ENCODE measurements at regions not wholly inside any gene's neighbourhood (a gene's known extent, or its start where the extent isn't known, plus 50 kb on each side); places are given as distances from the start of the nearest gene placed in this dataset.
"Not testable (repeated sequence)": the region's sequence is repeated elsewhere in the genome, so short reads cannot be mapped to it uniquely, and the experiment has no call there.

DNA sequence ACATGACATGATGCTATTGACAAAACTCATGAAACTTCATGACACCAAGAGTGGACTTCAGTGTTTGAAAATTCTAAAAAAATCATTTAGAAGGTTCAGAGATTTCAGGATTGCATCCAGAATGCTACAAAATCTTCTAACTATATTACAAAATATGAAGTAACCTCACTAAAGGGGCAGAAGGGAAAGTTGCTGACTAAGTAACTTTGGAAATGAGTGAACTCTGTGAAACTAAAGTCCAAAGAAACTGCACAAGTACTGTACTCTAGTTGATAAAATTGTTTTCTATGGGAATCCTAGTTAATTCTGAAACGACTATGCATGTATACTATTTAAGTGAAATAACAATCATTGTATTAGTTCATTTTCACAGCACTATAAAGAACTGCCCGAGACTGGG, 184.4 kb downstream of the LYPLAL1 start:
- DNase-seq (ENCODE audit: low read depth in 2 of 2), result no peak

DNA sequence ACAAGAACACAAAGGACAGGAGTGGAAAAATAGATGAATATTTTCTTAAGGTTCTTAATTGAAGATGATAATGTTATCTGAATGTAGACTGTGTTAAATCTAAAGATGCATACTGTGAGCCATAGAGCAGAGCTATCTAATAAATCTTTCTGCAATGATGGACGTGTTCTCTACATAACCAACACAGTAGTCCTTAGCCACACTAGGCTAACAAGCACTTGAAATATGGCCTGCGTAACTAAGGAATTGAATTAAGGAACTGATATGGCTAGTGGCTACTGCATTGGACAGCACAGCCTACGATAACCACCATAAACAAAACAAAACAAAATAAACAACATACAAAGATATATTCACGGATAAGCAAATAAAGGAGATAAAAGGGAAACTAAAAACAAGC, 181.3 kb downstream of the LYPLAL1 start:
- DNase-seq (ENCODE audit: low read depth in 2 of 2), result no peak

DNA sequence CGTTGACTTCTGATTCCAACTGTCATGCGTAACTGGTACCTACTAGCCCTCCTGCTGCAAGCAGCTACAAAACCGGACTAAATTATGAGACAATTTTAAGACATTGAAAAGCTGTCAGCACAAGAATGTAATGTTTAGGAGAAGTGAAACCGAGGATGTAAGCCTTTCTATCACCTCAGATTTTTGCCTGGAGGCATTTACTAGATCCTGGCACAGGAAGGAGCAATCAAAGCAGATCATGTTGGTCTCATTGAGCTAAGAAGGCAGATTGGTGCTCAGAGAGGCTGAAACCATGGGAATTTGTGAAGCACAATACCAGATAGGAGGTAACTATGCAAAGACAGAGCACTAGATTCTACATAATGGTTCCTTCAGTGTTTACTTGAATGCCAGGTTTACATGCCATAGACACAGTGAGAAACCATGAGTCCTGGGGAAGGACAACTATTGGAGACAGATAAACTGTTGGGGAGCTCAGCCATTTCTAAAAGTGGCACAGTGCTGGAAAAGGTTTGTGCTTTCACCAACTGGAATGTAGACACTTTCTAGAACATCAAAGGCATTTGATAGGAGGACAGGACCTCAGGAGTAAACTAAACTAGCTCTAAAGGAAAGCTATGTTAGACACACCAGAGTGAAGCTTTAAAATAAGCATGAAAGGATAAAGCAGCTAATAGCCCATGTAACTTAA, 179.4 kb downstream of the LYPLAL1 start:
- DNase-seq (ENCODE audit: low read depth in 2 of 2), result no peak

DNA sequence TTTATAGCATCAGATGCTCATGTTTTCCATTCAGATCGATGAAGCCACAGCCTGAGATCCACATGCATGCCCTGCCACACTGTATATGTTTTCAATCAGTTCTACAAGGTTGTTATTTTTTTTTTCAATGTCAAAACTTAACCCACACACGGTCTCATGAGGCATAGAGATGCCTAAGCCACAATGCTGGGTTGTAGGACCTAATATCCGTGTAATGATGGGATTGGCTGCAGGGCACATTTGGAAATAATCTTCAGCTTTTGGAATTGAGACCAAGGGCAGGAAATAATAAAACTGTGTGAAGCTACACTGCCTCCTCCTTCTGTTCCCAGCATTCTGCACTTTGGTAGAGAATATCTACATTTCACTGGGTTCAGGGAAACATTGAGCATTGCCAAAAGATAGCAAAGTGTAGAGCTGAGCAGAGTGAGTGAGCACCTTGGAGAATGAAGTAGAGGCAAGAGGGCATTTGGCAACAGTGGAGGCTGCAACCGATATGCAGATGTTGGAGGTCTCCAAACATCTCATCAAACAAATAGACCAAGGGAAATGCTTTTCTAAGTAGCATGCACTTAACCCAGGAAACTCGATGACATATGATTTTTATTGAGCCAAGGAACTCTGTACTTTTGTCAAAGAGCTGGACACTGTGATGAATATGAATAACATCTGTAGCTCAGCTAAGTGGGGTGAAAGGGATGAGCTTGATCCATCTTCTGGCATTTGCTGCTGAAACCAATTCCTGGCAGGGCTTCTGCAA, 176.7 kb downstream of the LYPLAL1 start:
- no peak for DNase-seq (ENCODE audit: low read depth in 2 of 2)

DNA sequence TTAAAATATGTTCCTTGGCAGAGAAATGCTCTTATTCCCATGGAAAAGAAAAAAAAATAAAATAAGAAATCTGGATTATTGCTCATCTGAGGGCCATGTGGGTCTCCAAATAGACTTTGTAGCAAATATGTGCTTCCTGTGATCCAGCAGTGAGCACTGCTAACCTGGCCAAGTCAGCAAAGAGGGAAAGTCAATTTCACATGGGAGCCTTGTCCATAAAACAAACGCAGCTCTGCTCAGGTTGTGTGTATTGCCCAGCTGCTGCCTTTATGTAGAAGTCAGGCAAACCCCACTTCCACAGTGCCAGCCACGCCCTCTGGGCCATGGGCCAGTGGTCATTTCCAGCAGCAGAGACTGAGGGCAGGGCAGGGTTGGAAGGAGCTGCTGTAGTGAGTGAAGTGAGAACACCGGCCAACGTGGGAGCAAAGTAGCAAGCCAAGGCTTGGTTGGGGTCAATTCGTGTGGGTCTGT, 174.3 kb downstream of the LYPLAL1 start:
- no peak for DNase-seq (ENCODE audit: low read depth in 2 of 2)

DNA sequence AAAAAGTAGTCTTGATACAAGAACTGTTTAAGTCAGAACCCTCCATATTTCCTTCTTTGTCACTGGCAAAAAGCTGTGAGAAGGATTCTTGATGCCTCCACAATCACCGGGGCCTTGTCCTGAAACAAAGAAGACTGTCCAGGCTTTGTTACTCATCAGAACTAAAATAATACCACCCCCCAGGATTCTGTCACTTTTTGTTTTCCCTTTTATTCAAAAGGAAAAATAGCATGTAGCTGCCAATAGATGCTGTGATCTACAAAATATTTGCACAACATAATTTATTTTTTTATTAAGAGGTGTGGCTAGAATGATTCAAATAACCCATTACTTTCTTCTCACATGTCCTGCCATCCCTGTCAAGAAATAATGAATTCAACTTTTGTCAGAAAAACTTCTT, 173.7 kb downstream of the LYPLAL1 start:
- DNase-seq (ENCODE audit: low read depth in 2 of 2), result no peak

DNA sequence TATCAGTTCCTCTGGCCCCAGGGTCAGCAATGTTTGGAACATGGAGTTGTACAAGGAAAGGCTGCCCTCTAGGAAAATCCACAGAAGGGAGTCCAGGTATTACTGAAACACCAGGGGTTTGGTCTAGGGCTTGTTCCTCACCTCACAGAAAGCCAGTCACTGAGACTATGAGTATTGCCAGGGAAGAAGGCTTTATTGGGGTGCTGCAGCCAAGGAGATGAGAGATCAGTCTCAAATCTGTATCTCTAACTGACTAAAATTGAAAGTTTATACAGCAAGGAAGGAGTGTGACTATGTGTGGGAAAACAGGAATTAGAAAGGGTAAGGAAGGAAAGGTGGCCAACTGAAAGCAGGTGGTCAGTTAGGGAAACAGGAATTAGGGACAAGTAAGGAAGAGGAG, 172.3 kb downstream of the LYPLAL1 start:
- no peak for DNase-seq (ENCODE audit: low read depth in 2 of 2)

DNA sequence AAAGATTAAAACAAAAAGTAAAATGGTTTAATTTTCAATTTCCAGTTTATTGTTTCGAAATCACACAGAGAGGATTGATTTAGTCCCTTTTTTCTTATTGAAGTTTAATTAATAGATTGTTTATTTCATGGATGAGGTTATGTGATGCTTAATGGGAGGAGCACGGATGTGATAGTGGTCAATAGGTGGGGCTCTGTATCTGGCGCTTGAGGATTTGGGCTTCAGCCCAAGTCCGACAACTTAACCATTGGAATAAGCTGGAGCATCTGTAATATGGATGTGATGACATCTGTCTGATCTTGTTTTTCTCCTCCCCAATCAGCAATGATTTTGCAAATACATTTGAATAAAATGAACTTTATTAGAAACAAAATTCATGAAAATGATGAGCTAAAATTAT, 169.2 kb downstream of the LYPLAL1 start:
- no peak for DNase-seq (ENCODE audit: low read depth in 2 of 2)

DNA sequence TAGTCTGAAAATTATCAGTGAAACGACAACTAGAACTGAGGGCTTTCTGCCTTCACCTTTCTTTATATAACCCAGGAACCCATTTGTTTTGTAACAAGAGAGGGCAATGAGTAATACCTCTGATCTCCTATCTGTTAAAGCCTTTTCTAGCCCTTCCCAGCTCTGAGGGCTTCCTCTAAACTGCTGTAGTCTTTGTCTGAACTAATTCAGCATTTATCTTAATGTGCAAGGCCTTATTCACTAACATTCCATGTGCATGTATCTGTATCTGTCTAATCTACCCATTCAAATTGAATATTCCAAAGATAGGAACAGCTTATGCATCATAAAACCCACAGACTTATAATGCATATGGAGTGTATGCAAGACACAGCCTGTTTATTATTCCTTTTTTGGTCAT, 167.1 kb downstream of the LYPLAL1 start:
- peak in 1 of 2 donors; percentile 16 for DNase-seq (ENCODE audit: low read depth in 2 of 2)

DNA sequence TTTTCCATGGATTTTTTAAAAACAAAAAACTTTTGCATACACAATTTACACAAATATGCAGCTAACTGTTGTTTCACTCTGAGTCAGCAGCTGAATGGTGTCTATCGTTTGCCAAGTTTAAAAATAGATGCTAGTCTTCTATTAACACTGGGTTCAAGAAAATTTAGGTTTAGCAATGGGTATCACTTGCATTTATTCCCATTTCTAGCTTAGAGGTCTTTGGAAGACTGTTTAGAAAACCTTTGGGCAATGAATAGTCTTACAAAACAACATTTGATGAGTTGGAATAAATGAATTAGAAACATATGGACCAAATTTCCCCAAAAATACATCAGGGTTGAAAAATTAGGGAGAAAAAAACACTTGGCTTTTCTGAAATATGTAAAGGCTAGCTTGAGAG, 165.8 kb downstream of the LYPLAL1 start:
- DNase-seq (ENCODE audit: low read depth in 2 of 2), result no peak

DNA sequence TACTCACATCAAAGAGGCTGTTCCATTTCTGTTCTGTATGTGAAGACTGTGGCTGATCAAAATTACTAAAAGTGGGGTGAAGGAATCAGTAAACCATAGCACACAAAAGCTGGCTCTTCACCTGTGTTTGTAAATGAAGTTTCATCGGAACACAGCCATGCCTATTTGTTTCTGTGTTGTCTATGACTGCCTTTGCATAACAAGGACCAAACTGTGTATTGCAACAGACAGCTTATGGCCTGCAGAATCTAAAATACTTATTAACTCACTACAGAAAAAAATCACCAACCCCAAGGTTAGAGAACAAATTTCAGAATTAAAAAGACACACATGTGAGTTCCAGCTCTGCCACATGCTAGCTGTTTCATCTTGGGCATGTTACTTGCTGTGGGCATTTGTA, 163.9 kb downstream of the LYPLAL1 start:
- no peak for DNase-seq (ENCODE audit: low read depth in 2 of 2)

DNA sequence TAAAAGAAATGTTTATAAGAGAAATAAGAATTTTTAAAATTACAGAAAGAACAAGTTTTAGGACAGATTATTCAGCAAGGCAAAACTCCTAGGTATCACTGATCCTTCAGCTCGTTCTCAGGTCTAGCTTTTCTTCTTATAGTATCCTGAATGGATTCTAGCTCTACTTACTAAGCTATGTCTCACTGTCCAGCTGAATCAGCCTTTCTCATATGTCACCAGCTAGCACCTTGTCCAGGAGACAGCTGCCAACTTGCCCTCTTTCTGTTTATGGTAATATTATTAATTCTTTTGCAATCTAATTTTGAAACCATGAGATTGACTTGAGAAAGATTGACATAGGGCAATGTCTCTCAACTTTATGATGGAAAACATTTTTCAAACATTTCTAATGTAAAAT, 159.9 kb downstream of the LYPLAL1 start:
- DNase-seq (ENCODE audit: low read depth in 2 of 2), result no peak

DNA sequence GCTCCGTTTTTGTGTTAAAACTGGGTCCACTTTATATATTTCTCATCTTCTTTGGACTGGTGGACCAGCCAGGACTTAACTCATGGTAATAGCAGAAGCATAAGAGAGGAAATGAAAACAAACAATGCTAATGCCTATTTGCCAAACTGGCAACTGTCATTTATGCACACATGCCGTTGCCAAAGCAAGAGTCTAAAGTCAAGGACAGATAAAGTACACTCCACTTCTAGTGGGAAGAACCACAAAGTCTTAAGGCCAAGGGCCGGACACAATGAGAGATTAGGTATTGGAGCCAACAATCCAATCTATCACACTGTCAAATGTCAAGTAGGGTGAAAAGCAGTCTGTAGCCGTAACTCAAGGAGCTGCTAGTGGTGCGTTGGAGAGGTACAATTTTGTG, 157.7 kb downstream of the LYPLAL1 start:
- DNase-seq (ENCODE audit: low read depth in 2 of 2), result no peak

DNA sequence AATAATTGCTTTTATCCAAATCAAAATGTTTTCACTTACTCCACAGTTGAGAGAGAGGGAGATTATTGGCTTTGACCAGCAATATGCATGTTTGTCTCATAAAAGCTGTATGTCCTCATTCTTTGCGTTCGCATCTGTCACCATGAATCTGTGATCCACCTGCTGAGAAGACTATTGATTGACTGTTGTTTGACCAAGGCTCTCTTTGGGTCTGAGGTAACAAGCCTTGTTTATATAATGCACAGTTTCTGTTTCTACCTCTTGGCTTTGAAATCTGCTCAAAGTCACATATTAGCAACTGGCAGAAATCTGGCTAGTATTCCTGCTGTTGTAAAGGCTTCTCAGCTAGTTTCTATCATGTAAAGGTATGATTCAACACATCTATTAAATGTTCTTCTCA, 157.0 kb downstream of the LYPLAL1 start:
- DNase-seq (ENCODE audit: low read depth in 2 of 2), result no peak

DNA sequence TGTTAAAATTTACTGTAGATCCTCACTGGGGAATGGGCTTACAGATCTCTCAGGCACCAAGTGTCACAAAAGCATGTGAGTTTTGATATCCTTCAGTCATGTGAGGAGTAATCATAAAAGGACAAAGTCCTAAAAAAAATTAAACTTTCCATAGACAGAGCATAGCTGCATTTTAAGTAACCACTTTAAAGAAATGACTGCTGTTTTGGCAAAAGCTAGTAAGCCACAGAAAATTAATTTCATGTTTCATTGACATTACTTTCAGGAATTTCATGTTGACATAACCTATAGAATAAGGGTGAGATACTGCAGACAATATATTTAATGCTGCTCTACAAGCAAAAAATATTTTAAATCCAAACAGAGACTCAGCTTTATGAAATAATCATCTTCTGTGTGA, 156.3 kb downstream of the LYPLAL1 start:
- no peak for DNase-seq (ENCODE audit: low read depth in 2 of 2)

DNA sequence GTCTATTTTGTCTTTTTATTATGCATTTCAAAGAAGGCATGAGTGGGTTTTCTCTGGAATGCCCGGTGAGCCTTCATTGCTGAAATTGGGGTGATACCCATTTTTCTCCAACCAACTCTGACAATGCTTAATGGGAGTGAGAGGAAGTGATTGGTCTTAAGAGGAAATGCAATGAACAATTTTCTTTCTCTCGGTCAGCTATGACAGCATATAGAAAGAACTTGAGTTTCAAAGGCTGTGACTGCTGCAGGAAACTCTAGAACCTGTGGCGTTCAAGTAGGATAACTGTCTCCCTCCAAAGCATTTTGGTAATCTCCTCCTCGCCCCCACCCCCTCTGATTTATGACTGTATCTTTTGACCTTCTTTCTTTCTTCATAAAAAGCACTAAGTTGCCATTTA, 155.9 kb downstream of the LYPLAL1 start:
- peak in 1 of 2 donors; percentile 72 for DNase-seq (ENCODE audit: low read depth in 2 of 2)

DNA sequence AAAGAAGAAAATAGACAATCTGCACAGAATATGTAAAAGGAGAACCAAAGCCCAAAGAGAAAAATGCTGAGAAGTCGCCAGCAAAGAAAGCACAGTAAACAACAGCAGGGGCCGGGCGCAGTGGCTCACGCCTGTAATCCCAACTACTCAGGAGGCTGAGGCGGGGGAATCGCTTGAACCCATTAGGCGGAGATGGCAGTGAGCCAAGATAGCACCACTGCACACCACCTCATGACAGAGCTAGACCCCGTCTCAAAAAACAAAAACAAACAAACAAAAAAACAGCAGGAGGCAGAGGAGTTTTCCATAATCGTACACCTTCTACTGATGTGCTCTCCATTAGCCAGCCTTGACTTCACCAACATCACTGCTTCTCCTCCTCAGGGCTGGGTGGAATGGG, 153.2 kb downstream of the LYPLAL1 start:
- DNase-seq (ENCODE audit: low read depth in 2 of 2), result no peak

DNA sequence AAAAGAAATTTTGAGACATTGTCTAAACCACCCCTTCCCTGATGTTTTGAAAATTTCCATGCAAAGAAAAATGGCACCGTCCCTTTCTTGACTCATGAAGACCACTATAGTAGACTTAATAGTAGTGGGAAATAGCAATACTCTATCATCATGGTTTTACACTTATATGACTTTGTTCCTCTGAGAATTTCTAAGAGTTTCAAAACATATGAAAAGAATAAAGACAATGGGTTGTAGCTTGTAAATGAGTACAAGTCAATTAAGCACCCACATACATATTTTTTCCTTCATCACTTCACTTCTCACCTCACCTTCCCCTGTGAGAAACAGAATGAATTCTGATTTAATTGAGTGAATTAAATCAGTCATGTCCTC, 151.7 kb downstream of the LYPLAL1 start:
- DNase-seq (ENCODE audit: low read depth in 2 of 2), result no peak

DNA sequence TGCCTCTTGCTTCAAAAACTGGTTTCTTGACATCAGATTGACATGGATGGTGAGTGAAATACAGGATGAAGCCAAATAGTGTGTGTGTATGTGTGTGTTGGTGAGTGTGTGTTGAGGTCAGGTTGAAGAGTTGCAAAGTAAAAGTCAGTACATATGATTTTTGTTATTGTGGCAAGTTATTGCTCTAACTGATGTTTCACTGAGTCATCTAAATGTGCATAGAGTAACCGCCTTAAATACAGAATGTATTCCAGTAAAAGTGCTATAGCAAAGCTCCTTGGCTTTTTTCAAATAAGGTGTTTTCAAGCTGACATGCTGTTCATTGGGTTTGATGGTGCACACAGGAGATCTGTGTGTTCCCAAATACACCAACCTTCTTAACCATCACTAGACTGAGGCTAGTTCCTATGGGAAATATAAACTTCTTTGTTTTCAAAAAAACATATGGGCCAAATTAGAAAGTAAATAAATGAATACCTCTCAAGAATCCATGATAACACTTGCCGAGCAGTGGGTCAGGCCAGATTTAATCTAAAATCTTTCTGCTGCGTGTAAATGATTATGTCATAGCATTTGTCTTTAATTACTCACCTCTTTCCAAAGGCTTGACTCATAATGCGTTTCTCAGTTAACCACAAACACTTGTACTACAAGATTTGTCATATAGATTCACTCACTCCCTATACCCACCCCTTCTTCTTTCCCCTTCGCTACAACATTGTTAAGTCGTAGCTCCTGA, 151.1 kb downstream of the LYPLAL1 start:
- DNase-seq (ENCODE audit: low read depth in 2 of 2), result peak in 1 of 2 donors; percentile 72

DNA sequence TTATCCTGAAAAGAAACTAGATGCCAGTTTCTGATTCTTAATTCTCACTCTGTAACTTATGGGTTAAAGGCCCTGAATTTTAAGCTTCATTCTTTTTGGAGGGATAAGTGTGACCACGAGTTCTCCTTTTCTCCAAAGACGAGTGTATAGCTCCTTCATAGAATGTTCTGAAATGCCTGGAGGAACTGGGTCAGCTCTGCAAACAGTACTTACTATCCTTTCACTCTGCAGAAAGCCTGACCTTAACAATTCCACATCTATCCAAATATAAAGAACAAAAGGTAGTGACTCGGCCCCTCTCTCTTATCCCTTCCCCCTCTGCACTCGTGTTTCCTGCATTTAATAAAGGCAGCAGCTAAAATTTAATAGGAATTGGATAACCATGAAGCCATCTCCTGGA, 150.5 kb downstream of the LYPLAL1 start:
- no peak for DNase-seq (ENCODE audit: low read depth in 2 of 2)

DNA sequence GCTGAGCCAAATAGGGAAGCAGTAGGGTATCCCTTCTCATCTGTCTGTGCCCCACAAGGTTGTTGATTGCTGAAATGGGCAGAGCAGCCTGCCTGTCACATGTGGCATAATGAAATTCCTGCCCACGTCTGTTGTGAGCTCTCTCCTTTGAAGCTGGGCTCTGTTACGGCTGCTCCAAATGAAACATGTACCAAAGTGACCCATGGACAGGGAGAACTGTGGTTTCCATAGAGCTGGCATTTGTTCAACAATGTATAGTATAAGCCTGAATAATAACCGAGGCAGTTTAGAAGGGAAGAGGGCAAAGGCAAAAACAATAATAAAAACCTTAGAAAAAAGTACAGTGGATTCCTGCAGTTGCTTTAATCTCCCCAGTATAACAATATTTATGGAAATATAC, 149.7 kb downstream of the LYPLAL1 start:
- DNase-seq (ENCODE audit: low read depth in 2 of 2), result no peak

DNA sequence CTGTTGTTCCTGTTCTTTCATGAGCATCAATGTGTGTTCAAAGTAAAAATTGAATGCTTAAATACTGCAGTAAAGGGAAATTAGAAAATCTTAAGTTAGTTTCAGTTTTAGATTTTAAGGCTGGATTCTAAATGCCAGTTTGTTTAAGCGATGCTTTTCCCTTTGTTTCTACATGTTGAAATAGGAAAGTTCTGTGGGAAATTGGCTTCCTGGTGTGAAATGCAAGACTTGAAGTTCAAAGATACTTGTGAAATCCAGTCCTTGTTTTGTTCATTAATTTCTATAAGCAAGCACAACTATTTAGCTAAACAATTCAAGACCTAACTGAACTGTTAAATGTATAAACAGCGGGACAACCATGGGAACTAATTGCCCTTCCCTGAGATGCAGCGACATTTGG, 149.1 kb downstream of the LYPLAL1 start:
- no peak for DNase-seq (ENCODE audit: low read depth in 2 of 2)

DNA sequence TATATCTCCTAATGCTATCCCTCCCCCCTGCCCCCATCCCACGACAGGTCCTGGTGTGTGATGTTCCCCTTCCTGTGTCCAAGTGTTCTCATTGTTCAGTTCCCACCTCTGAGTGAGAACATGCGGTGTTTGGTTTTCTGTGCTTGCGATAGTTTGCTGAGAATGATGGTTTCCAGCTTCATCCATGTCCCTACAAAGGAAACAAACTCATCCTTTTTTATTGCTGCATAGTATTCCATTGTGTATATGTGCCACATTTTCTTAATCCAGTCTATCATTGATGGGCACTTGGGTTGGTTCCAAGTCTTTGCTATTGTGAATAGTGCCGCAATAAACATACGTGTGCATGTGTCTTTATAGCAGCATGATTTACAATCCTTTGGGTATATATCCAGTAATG, 146.9 kb downstream of the LYPLAL1 start:
- DNase-seq (ENCODE audit: low read depth in 2 of 2), result not testable (repeated sequence)

All from dermis microvascular lymphatic vessel endothelial cell (primary cell).